ENCODE measurements at regions not wholly inside any gene's neighbourhood (a gene's known extent, or its start where the extent isn't known, plus 50 kb on each side); places are given as distances from the start of the nearest gene placed in this dataset.

- 89 to 94% methylated on average over 2 to 3 of the region's 6 CpGs for WGBS, 2 experiments (ENCODE audit: insufficient coverage in 2 of 2)
- H3K9me3 ChIP-seq (ENCODE audit: control insufficient read depth, low read length), result no peaks in the 10 kb centered on the region
- no peaks in the 10 kb centered on the region for H3K4me1 ChIP-seq (ENCODE audit: control insufficient read depth, insufficient read depth, low read length, poor library complexity, severe bottlenecking)
- no peak overlapping the region for H3K4me3 ChIP-seq (ENCODE audit: extremely low read depth, insufficient read depth, low read length, poor library complexity, severe bottlenecking)
- H3K27ac ChIP-seq (ENCODE audit: low read depth, low read length, severe bottlenecking), result no peak overlapping the region
- no peaks in the 10 kb centered on the region for H3K36me3 ChIP-seq (ENCODE audit: control insufficient read depth, insufficient read depth, low read length)
Observed at GRCh38 chr5:124446120-124446519, 300.3 kb downstream of the ZNF608 start.

DNA sequence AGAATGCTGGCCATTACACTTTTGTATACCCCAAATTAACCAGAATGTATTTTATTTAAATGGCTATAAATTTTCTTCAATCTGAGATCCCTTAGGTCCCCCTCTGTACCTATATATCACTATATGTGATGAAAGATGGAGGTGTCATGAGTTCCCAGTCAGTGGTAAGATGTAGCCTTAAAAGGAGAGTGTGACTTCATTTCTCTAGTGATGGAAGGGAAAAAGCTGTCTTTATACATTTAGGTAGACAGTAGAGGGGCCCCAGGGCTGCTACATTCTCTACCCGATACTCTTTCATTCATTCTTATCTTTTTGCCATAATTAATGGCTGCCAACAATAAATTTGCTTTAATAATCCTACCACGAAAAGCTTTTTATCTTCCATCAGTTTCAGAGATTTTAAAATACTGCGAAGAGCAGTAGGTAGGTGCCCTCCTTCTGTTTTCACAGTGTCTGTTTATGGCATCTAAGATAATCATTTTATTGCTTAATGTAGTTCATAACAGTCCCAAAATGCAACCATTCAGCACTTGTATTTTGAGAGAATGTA is 301.3 kb downstream of the ZNF608 start:
- Histone ChIP-seq H3K4me1 (ENCODE audit: control insufficient read depth, insufficient read depth, low read length, poor library complexity, severe bottlenecking) (no peaks in the 10 kb centered on the region), H3K36me3 (ENCODE audit: control insufficient read depth, insufficient read depth, low read length) (no peaks in the 10 kb centered on the region), H3K4me3 (ENCODE audit: extremely low read depth, insufficient read depth, low read length, poor library complexity, severe bottlenecking) (no peak overlapping the region), H3K27ac (ENCODE audit: low read depth, low read length, severe bottlenecking) (no peak overlapping the region), H3K9me3 (ENCODE audit: control insufficient read depth, low read length) (no peaks in the 10 kb centered on the region)
- WGBS, 2 experiments (ENCODE audit: insufficient coverage in 2 of 2), result 100% methylated on average over 1 to 2 of the region's 3 CpGs

GRCh38 chr5:124444147-124444775 is 302.2 kb downstream of the ZNF608 start:
- Histone ChIP-seq H3K4me3 (ENCODE audit: extremely low read depth, insufficient read depth, low read length, poor library complexity, severe bottlenecking) (no peak overlapping the region), H3K36me3 (ENCODE audit: control insufficient read depth, insufficient read depth, low read length) (no peaks in the 10 kb centered on the region), H3K9me3 (ENCODE audit: control insufficient read depth, low read length) (no peaks in the 10 kb centered on the region), H3K27ac (ENCODE audit: low read depth, low read length, severe bottlenecking) (no peak overlapping the region), H3K4me1 (ENCODE audit: control insufficient read depth, insufficient read depth, low read length, poor library complexity, severe bottlenecking) (no peaks in the 10 kb centered on the region)
- WGBS, 2 experiments (ENCODE audit: insufficient coverage in 2 of 2), result 94 to 100% methylated on average over 2 to 3 of the region's 4 CpGs

GRCh38 chr5:124440471-124440870 is 306.0 kb downstream of the ZNF608 start:
- H3K4me3 ChIP-seq (ENCODE audit: extremely low read depth, insufficient read depth, low read length, poor library complexity, severe bottlenecking), result no peak overlapping the region
- no peaks in the 10 kb centered on the region for H3K9me3 ChIP-seq (ENCODE audit: control insufficient read depth, low read length)
- peaks cover 3% of the 10 kb centered on the region for H3K4me1 ChIP-seq (ENCODE audit: control insufficient read depth, insufficient read depth, low read length, poor library complexity, severe bottlenecking)
- no peaks in the 10 kb centered on the region for H3K36me3 ChIP-seq (ENCODE audit: control insufficient read depth, insufficient read depth, low read length)
- 100% methylated on average over 1 to 2 of the region's 4 CpGs for WGBS, 2 experiments (ENCODE audit: insufficient coverage in 2 of 2)
- no peak overlapping the region for H3K27ac ChIP-seq (ENCODE audit: low read depth, low read length, severe bottlenecking)

GRCh38 chr5:124439609-124440008 is 306.8 kb downstream of the ZNF608 start:
- 100% methylated on average over 1 to 3 of the region's 3 CpGs for WGBS, 2 experiments (ENCODE audit: insufficient coverage in 2 of 2)
- no peak overlapping the region for H3K27ac ChIP-seq (ENCODE audit: low read depth, low read length, severe bottlenecking)
- no peaks in the 10 kb centered on the region for H3K36me3 ChIP-seq (ENCODE audit: control insufficient read depth, insufficient read depth, low read length)

GRCh38 chr5:124438903-124439281 is 307.5 kb downstream of the ZNF608 start:
- no peak overlapping the region for H3K27ac ChIP-seq (ENCODE audit: low read depth, low read length, severe bottlenecking)

More at GRCh38 chr5:124439609-124440008, 306.8 kb downstream of the ZNF608 start:
- H3K4me1 ChIP-seq (ENCODE audit: control insufficient read depth, insufficient read depth, low read length, poor library complexity, severe bottlenecking), result peaks cover 3% of the 10 kb centered on the region
- H3K9me3 ChIP-seq (ENCODE audit: control insufficient read depth, low read length), result no peaks in the 10 kb centered on the region
- no peak overlapping the region for H3K4me3 ChIP-seq (ENCODE audit: extremely low read depth, insufficient read depth, low read length, poor library complexity, severe bottlenecking)

GRCh38 chr5:124438026-124438902 is 308.2 kb downstream of the ZNF608 start:
- Histone ChIP-seq H3K4me3 (ENCODE audit: extremely low read depth, insufficient read depth, low read length, poor library complexity, severe bottlenecking) (no peak overlapping the region), H3K27ac (ENCODE audit: low read depth, low read length, severe bottlenecking) (no peak overlapping the region), H3K36me3 (ENCODE audit: control insufficient read depth, insufficient read depth, low read length) (no peaks in the 10 kb centered on the region), H3K4me1 (ENCODE audit: control insufficient read depth, insufficient read depth, low read length, poor library complexity, severe bottlenecking) (peaks cover 3% of the 10 kb centered on the region), H3K9me3 (ENCODE audit: control insufficient read depth, low read length) (no peaks in the 10 kb centered on the region)
- 80 to 81% methylated on average over 6 to 8 of the region's 14 CpGs for WGBS, 2 experiments (ENCODE audit: insufficient coverage in 2 of 2)

More at GRCh38 chr5:124438903-124439281, 307.5 kb downstream of the ZNF608 start:
- Histone ChIP-seq H3K36me3 (ENCODE audit: control insufficient read depth, insufficient read depth, low read length) (no peaks in the 10 kb centered on the region), H3K9me3 (ENCODE audit: control insufficient read depth, low read length) (no peaks in the 10 kb centered on the region), H3K4me1 (ENCODE audit: control insufficient read depth, insufficient read depth, low read length, poor library complexity, severe bottlenecking) (peaks cover 3% of the 10 kb centered on the region), H3K4me3 (ENCODE audit: extremely low read depth, insufficient read depth, low read length, poor library complexity, severe bottlenecking) (no peak overlapping the region)
- WGBS, 2 experiments (ENCODE audit: insufficient coverage in 2 of 2), result 7 to 20% methylated on average over 3 to 4 of the region's 5 CpGs

- no peaks in the 10 kb centered on the region for H3K36me3 ChIP-seq (ENCODE audit: control insufficient read depth, insufficient read depth, low read length)
- WGBS, 2 experiments (ENCODE audit: insufficient coverage in 2 of 2), result no CpG with 5 or more reads among the region's 2 CpGs
- no peak overlapping the region for H3K4me3 ChIP-seq (ENCODE audit: extremely low read depth, insufficient read depth, low read length, poor library complexity, severe bottlenecking)
- H3K9me3 ChIP-seq (ENCODE audit: control insufficient read depth, low read length), result no peaks in the 10 kb centered on the region
- peaks cover 3% of the 10 kb centered on the region for H3K4me1 ChIP-seq (ENCODE audit: control insufficient read depth, insufficient read depth, low read length, poor library complexity, severe bottlenecking)
- H3K27ac ChIP-seq (ENCODE audit: low read depth, low read length, severe bottlenecking), result no peak overlapping the region
Observed at GRCh38 chr5:124436294-124436693, 310.1 kb downstream of the ZNF608 start.

DNA sequence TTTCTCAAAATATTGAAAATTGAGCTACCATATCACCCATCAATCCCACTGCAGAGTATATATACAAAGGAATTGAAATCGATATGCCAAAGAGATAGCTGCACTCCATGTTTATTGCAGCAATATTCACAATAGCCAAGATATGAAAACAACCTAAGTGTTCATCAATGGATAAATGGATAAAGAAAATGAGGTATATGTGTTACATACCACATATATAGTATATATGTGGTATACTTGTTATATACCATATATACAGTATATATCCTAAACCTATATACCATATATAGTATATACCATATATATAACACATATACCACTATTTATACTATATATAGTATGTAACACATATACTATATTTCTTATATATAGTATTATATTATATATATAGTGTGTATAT is 313.3 kb downstream of the ZNF608 start:
- Histone ChIP-seq H3K4me1 (ENCODE audit: control insufficient read depth, insufficient read depth, low read length, poor library complexity, severe bottlenecking) (no peaks in the 10 kb centered on the region), H3K27ac (ENCODE audit: low read depth, low read length, severe bottlenecking) (no peak overlapping the region), H3K9me3 (ENCODE audit: control insufficient read depth, low read length) (no peaks in the 10 kb centered on the region), H3K4me3 (ENCODE audit: extremely low read depth, insufficient read depth, low read length, poor library complexity, severe bottlenecking) (no peak overlapping the region), H3K36me3 (ENCODE audit: control insufficient read depth, insufficient read depth, low read length) (no peaks in the 10 kb centered on the region)
- WGBS, 2 experiments (ENCODE audit: insufficient coverage in 2 of 2), result no CpG with 5 or more reads among the region's 1 CpG

DNA sequence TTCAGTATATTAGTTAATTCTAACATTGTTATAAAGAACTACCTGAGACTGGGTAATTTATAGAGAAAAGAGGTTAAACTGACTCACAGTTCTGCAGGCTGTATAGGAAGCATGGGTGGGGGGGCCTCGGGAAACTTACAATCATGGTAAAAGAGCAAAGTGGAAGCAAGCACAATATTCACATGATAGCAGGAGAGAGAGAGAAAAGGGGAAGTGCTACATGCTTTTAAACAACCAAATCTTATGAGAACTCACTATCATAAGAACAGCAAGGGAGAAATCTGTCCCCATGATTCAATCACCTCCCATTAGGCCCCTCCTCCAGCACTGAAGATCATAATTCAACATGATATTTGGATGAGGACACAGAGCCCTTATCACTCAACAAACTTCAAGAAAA is 324.9 kb downstream of the ZNF608 start:
- no CpG with 5 or more reads among the region's 1 CpG for WGBS, 2 experiments (ENCODE audit: insufficient coverage in 2 of 2)
- Histone ChIP-seq H3K36me3 (ENCODE audit: control insufficient read depth, insufficient read depth, low read length) (no peaks in the 10 kb centered on the region), H3K4me1 (ENCODE audit: control insufficient read depth, insufficient read depth, low read length, poor library complexity, severe bottlenecking) (no peaks in the 10 kb centered on the region)

More for the DNA sequence above, 324.9 kb downstream of the ZNF608 start:
- Histone ChIP-seq H3K27ac (ENCODE audit: low read depth, low read length, severe bottlenecking) (no peak overlapping the region), H3K9me3 (ENCODE audit: control insufficient read depth, low read length) (peaks cover 4% of the 10 kb centered on the region), H3K4me3 (ENCODE audit: extremely low read depth, insufficient read depth, low read length, poor library complexity, severe bottlenecking) (no peak overlapping the region)
